Osteoblast (primary cell): ENCODE measurements at regions not wholly inside any gene's neighbourhood (a gene's known extent, or its start where the extent isn't known, plus 50 kb on each side); places are given as distances from the start of the nearest gene placed in this dataset.

Experiments
- DNase-seq: peaks from one replicate; pipeline ENCODE4 v3.0.0; 2011; ENCODE audit warnings: low spot score, mixed read lengths; ENCODE audit not compliant: insufficient read length; ENCODE audit errors: missing footprints
- H2AFZ ChIP-seq: 2 replicates; pipeline ENCODE4 v1.6.0; 2011; ENCODE audit warnings: mild to moderate bottlenecking, low read length
- H3K27ac ChIP-seq: 2 replicates; pipeline ENCODE4 v1.5.1; 2011; ENCODE audit warnings: mild to moderate bottlenecking, low read depth, low read length, moderate library complexity
- H3K27me3 ChIP-seq: 2 replicates; pipeline ENCODE4 v1.6.0; 2012; ENCODE audit warnings: mild to moderate bottlenecking, control low read depth, inconsistent platforms, low read length, moderate library complexity; ENCODE audit not compliant: insufficient read depth
- H3K36me3 ChIP-seq: 2 replicates; pipeline ENCODE4 v1.5.1; 2011; ENCODE audit warnings: mild to moderate bottlenecking, low read length, control low read depth, moderate library complexity; ENCODE audit not compliant: insufficient read depth
- H3K4me1 ChIP-seq: 2 replicates; pipeline ENCODE4 v1.5.1; 2011; ENCODE audit warnings: mild to moderate bottlenecking, low read length, control low read depth, moderate library complexity; ENCODE audit not compliant: insufficient read depth
- H3K4me2 ChIP-seq: 2 replicates; pipeline ENCODE4 v1.6.0; 2011; ENCODE audit warnings: mild to moderate bottlenecking, low read length; ENCODE audit not compliant: insufficient read depth
- H3K4me3 ChIP-seq: fragments of 200-600 bp; sonication (generic); 3 replicates; pipeline ENCODE4 v1.5.1; 2012; ENCODE audit warnings: mild to moderate bottlenecking, low read length, inconsistent platforms; ENCODE audit not compliant: insufficient read depth
- H3K79me2 ChIP-seq: 2 replicates; pipeline ENCODE4 v1.6.0; 2012; ENCODE audit warnings: mild to moderate bottlenecking, low read length, control low read depth, inconsistent platforms; ENCODE audit not compliant: insufficient read depth
- H3K9me3 ChIP-seq: 2 replicates; pipeline ENCODE4 v1.5.1; 2011; ENCODE audit warnings: low read depth, low read length, control low read depth
- H4K20me1 ChIP-seq: 2 replicates; pipeline ENCODE4 v1.6.0; 2012; ENCODE audit warnings: mild to moderate bottlenecking, low read length, control low read depth; ENCODE audit not compliant: insufficient read depth
- TF ChIP-seq, protein P1 (sequence below): IDR thresholded peaks from 2 replicates; pipeline ENCODE4 v1.5.1; 2011; ENCODE audit warnings: mild to moderate bottlenecking, low read depth, low read length, moderate library complexity; ENCODE audit errors: extremely low read depth

GRCh38 chr9:105964156-105964555 lies 269.8 kb downstream of the TMEM38B start:
- TF ChIP-seq, protein P1, sequence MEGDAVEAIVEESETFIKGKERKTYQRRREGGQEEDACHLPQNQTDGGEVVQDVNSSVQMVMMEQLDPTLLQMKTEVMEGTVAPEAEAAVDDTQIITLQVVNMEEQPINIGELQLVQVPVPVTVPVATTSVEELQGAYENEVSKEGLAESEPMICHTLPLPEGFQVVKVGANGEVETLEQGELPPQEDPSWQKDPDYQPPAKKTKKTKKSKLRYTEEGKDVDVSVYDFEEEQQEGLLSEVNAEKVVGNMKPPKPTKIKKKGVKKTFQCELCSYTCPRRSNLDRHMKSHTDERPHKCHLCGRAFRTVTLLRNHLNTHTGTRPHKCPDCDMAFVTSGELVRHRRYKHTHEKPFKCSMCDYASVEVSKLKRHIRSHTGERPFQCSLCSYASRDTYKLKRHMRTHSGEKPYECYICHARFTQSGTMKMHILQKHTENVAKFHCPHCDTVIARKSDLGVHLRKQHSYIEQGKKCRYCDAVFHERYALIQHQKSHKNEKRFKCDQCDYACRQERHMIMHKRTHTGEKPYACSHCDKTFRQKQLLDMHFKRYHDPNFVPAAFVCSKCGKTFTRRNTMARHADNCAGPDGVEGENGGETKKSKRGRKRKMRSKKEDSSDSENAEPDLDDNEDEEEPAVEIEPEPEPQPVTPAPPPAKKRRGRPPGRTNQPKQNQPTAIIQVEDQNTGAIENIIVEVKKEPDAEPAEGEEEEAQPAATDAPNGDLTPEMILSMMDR, result no peak
- DNase-seq, result no peak
- no peaks in the 10 kb centered on the region for H4K20me1 ChIP-seq
- no peak overlapping the region for H2AFZ ChIP-seq
- no peaks in the 10 kb centered on the region for H3K27me3 ChIP-seq
- H3K79me2 ChIP-seq, result no peaks in the 10 kb centered on the region
- no peaks in the 10 kb centered on the region for H3K4me1 ChIP-seq
- no peak overlapping the region for H3K4me2 ChIP-seq
- H3K9me3 ChIP-seq, result no peaks in the 10 kb centered on the region
- H3K4me3 ChIP-seq, result no peak overlapping the region
- no peaks in the 10 kb centered on the region for H3K36me3 ChIP-seq
- H3K27ac ChIP-seq, result no peak overlapping the region

- no peaks in the 10 kb centered on the region for H3K9me3 ChIP-seq
- no peak for DNase-seq
- H4K20me1 ChIP-seq, result no peaks in the 10 kb centered on the region
- H3K27ac ChIP-seq, result no peak overlapping the region
- TF ChIP-seq, protein P1, result no peak
- no peak overlapping the region for H3K4me2 ChIP-seq
- H3K79me2 ChIP-seq, result no peaks in the 10 kb centered on the region
- H3K4me3 ChIP-seq, result no peak overlapping the region
- H3K4me1 ChIP-seq, result no peaks in the 10 kb centered on the region
- no peaks in the 10 kb centered on the region for H3K36me3 ChIP-seq
- H3K27me3 ChIP-seq, result no peaks in the 10 kb centered on the region
- H2AFZ ChIP-seq, result no peak overlapping the region
Observed at GRCh38 chr9:105966834-105967233, 272.5 kb downstream of the TMEM38B start.

DNA sequence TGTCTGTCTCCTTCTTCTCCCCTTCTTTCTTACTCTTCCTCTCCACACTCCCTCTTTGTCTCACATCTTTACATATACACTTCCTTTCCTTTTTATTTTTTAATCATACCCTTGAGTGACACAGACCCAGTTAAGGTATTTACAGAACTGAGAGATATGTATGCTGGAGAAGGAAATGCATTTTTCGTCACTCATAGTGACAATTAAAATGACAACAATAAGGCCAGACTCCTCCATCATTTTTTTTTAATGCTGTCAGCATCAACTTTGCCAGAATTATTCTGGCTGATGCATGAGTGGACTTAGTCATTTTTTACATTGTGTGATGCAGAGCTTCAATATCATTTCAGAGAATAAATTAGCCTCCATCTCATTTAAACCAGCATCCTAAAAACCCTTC lies 272.9 kb downstream of the TMEM38B start:
- no peak overlapping the region for H3K4me2 ChIP-seq
- no peaks in the 10 kb centered on the region for H3K4me1 ChIP-seq
- no peak overlapping the region for H3K4me3 ChIP-seq
- DNase-seq, result no peak
- no peaks in the 10 kb centered on the region for H3K9me3 ChIP-seq
- no peaks in the 10 kb centered on the region for H3K79me2 ChIP-seq
- TF ChIP-seq, protein P1, result no peak
- H2AFZ ChIP-seq, result no peak overlapping the region
- H3K27ac ChIP-seq, result no peak overlapping the region
- no peaks in the 10 kb centered on the region for H4K20me1 ChIP-seq
- H3K27me3 ChIP-seq, result no peaks in the 10 kb centered on the region
- H3K36me3 ChIP-seq, result no peaks in the 10 kb centered on the region

DNA sequence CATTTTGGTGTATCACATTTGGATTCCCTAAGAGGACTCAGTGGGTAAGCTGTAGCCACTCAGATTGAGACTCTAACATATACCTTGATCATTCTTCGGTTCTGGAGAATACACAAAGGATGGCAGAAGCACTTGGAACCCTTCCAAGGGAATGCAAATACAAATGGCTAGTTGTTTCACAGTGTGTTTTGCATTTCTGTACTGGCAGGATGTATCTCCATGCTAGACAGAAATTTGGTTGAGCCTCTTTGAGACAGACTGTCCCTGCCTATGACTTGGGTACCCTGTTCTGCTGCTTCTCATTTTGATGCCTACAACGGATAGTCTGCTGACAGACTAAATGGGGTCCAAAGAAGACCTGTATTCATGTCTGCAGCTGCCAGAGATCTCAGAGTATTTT lies 273.5 kb downstream of the TMEM38B start:
- Histone ChIP-seq H3K27me3 (no peaks in the 10 kb centered on the region), H2AFZ (no peak overlapping the region), H3K4me1 (no peaks in the 10 kb centered on the region), H3K27ac (no peak overlapping the region), H3K9me3 (no peaks in the 10 kb centered on the region), H3K79me2 (no peaks in the 10 kb centered on the region), H4K20me1 (no peaks in the 10 kb centered on the region), H3K4me3 (no peak overlapping the region), H3K36me3 (no peaks in the 10 kb centered on the region), H3K4me2 (no peak overlapping the region)
- DNase-seq, result no peak
- TF ChIP-seq, protein P1, result no peak
